SK-N-SH treated with all-trans-retinoic acid at 6 μM for 48 hours (cell line): ENCODE measurements at regions not wholly inside any gene's neighbourhood (a gene's known extent, or its start where the extent isn't known, plus 50 kb on each side); places are given as distances from the start of the nearest gene placed in this dataset.

Source experiments
- ATAC-seq: fragments of 200-7000 bp; cut with Tn5 transposase; 3 replicates; pipeline ENCODE4 v1.9.1; 2020; ENCODE audit warnings: mild to moderate bottlenecking, moderate library complexity
- ARNTL ChIP-seq: fragments of 450-650 bp; formaldehyde crosslinking; IDR thresholded peaks from 2 replicates; pipeline ENCODE4 v1.5.0; 2020; ENCODE audit warnings: low read depth, mild to moderate bottlenecking, moderate library complexity, borderline replicate concordance
- BACH2 ChIP-seq: fragments of 250-450 bp; sonication (Bioruptor Pico); IDR thresholded peaks from 2 replicates; pipeline ENCODE4 v1.9.0; 2021; ENCODE audit warnings: mild to moderate bottlenecking, borderline replicate concordance
- CSDC2 ChIP-seq: fragments of 250-450 bp; sonication (Bioruptor Pico); IDR thresholded peaks from 2 replicates; pipeline ENCODE4 v1.5.0; 2020; ENCODE audit warnings: mild to moderate bottlenecking, moderate library complexity
- CSRNP3 ChIP-seq: fragments of 250-450 bp; sonication (Bioruptor Pico); IDR thresholded peaks from 2 replicates; pipeline ENCODE4 v1.5.1; 2021; ENCODE audit warnings: mild to moderate bottlenecking, moderate library complexity
- ESRRG ChIP-seq: fragments of 250-450 bp; sonication (Bioruptor Pico); IDR thresholded peaks from 2 replicates; pipeline ENCODE4 v1.6.1; 2021; ENCODE audit warnings: mild to moderate bottlenecking
- GLIS3 ChIP-seq: fragments of 250-450 bp; sonication (Bioruptor Pico); IDR thresholded peaks from 2 replicates; pipeline ENCODE4 v1.5.0; 2020; ENCODE audit warnings: mild to moderate bottlenecking, moderate library complexity
- ISL1 ChIP-seq: fragments of 250-450 bp; sonication (Bioruptor Pico); IDR thresholded peaks from 2 replicates; pipeline ENCODE4 v2.1.2; 2022; ENCODE audit warnings: mild to moderate bottlenecking, moderate library complexity
- OSR1 ChIP-seq: fragments of 250-450 bp; sonication (Bioruptor Pico); IDR thresholded peaks from 2 replicates; pipeline ENCODE4 v1.8.0; 2022; ENCODE audit warnings: moderate library complexity, mild to moderate bottlenecking, inconsistent platforms
- PPARA ChIP-seq: fragments of 250-450 bp; sonication (Bioruptor Pico); IDR thresholded peaks from 2 replicates; pipeline ENCODE4 v1.5.0; 2020; ENCODE audit warnings: mild to moderate bottlenecking, borderline replicate concordance
- SNAI2 ChIP-seq: fragments of 250-450 bp; sonication (Bioruptor Pico); IDR thresholded peaks from 2 replicates; pipeline ENCODE4 v1.5.0; 2020; ENCODE audit warnings: mild to moderate bottlenecking, moderate library complexity
- TCF4 ChIP-seq: fragments of 250-450 bp; sonication (Bioruptor Pico); IDR thresholded peaks from 2 replicates; pipeline ENCODE4 v1.8.0; 2021; ENCODE audit warnings: mild to moderate bottlenecking, moderate library complexity, borderline replicate concordance
- TSHZ2 ChIP-seq: fragments of 250-450 bp; sonication (Bioruptor Pico); IDR thresholded peaks from 2 replicates; pipeline ENCODE4 v1.5.0; 2020; ENCODE audit warnings: mild to moderate bottlenecking, moderate library complexity
- ZFP30 ChIP-seq: fragments of 450-650 bp; formaldehyde crosslinking; IDR thresholded peaks from 2 replicates; pipeline ENCODE4 v1.5.0; 2022; ENCODE audit warnings: mild to moderate bottlenecking, moderate library complexity
- ZNF565 ChIP-seq: fragments of 450-650 bp; formaldehyde crosslinking; conservative IDR thresholded peaks from 2 replicates; pipeline ENCODE4 v1.5.0; 2020; ENCODE audit warnings: low read depth, mild to moderate bottlenecking, moderate library complexity
- ZNF70 ChIP-seq: fragments of 450-650 bp; formaldehyde crosslinking; IDR thresholded peaks from 2 replicates; pipeline ENCODE4 v1.5.0; 2020; ENCODE audit warnings: mild to moderate bottlenecking, moderate library complexity
- TF ChIP-seq, protein P1 (sequence below): fragments of 250-450 bp; sonication (Bioruptor Pico); IDR thresholded peaks from 2 replicates; pipeline ENCODE4 v1.5.1; 2020; ENCODE audit warnings: low read depth, mild to moderate bottlenecking, moderate library complexity
- TF ChIP-seq, protein P2 (sequence below): fragments of 250-450 bp; sonication (Bioruptor Pico); IDR thresholded peaks from 2 replicates; pipeline ENCODE4 v1.8.0; 2020; ENCODE audit warnings: mild to moderate bottlenecking, moderate library complexity, borderline replicate concordance

GRCh38 chr1:215484171-215484939, 82.7 kb upstream of the KCTD3 start:
- ATAC-seq, result peak; percentile 78
- TF ChIP-seq GLIS3 (CRISPR knock-in tag) (no peak), PPARA (CRISPR knock-in tag) (no peak), BACH2 (no peak), CSRNP3 (CRISPR knock-in tag) (no peak), ZNF70 (CRISPR knock-in tag) (no peak), SNAI2 (CRISPR knock-in tag) (no peak), TSHZ2 (CRISPR knock-in tag) (no peak), ZNF565 (no peak), ESRRG (CRISPR knock-in tag) (no peak), ISL1 (no peak), ZFP30 (CRISPR knock-in tag) (no peak), CSDC2 (CRISPR knock-in tag) (no peak), ARNTL (CRISPR knock-in tag) (no peak)
- TF ChIP-seq, protein P1, sequence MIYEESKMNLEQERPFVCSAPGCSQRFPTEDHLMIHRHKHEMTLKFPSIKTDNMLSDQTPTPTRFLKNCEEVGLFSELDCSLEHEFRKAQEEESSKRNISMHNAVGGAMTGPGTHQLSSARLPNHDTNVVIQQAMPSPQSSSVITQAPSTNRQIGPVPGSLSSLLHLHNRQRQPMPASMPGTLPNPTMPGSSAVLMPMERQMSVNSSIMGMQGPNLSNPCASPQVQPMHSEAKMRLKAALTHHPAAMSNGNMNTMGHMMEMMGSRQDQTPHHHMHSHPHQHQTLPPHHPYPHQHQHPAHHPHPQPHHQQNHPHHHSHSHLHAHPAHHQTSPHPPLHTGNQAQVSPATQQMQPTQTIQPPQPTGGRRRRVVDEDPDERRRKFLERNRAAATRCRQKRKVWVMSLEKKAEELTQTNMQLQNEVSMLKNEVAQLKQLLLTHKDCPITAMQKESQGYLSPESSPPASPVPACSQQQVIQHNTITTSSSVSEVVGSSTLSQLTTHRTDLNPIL (CRISPR knock-in tag), result no peak
- TF ChIP-seq, protein P2, sequence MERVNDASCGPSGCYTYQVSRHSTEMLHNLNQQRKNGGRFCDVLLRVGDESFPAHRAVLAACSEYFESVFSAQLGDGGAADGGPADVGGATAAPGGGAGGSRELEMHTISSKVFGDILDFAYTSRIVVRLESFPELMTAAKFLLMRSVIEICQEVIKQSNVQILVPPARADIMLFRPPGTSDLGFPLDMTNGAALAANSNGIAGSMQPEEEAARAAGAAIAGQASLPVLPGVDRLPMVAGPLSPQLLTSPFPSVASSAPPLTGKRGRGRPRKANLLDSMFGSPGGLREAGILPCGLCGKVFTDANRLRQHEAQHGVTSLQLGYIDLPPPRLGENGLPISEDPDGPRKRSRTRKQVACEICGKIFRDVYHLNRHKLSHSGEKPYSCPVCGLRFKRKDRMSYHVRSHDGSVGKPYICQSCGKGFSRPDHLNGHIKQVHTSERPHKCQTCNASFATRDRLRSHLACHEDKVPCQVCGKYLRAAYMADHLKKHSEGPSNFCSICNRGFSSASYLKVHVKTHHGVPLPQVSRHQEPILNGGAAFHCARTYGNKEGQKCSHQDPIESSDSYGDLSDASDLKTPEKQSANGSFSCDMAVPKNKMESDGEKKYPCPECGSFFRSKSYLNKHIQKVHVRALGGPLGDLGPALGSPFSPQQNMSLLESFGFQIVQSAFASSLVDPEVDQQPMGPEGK, result no peak

DNA sequence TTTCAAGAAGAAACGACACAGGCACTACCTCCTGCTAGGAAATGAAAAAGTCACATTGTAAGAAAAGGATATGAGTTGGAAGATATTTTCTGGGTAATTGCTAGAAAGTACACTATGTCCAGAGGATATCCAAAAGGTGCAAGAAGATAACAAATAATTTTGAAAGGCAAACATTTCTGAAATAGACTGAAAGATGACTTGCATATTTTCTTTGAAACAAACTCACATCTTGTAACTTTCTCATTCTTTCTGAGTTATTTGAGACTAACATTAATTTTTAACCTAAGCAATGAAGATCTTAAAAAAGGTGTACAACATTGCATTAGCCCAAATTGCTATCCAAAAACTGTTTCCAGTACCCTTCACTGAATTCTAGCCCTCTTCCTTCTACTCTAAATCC, 79.6 kb upstream of the KCTD3 start:
- no peak for ATAC-seq
- TF ChIP-seq TCF4 (no peak), ISL1 (no peak), OSR1 (no peak), GLIS3 (CRISPR knock-in tag) (no peak)
- TF ChIP-seq, protein P2, result no peak
- TF ChIP-seq, protein P1 (CRISPR knock-in tag), result no peak

DNA sequence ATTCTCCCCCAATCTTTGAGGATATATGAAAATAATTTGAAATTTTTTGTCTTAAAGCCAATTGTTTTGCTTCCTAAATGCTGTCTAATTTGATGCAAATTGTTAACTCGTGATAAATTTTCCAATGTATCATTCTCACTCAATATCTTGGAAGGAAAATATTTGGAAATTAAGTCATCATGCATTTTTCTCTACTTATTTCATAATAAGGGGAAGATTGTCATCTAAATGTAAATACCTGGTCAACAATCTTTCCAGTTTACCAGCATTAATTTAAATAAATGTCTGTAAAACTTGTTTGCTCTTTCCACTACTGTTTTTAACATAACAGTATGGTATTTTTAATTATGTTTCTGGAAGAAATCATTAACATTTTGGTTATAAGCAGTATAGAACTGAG, 78.3 kb upstream of the KCTD3 start:
- no peak for TF ChIP-seq CSDC2 (CRISPR knock-in tag)
- TF ChIP-seq ISL1, result no peak
- TF ChIP-seq TCF4, result no peak

More for the DNA sequence above, 78.3 kb upstream of the KCTD3 start:
- ATAC-seq, result no peak
